ENCODE measurements at regions not wholly inside any gene's neighbourhood (a gene's known extent, or its start where the extent isn't known, plus 50 kb on each side); places are given as distances from the start of the nearest gene placed in this dataset.
"Not testable (repeated sequence)": the region's sequence is repeated elsewhere in the genome, so short reads cannot be mapped to it uniquely, and the experiment has no call there.

DNA sequence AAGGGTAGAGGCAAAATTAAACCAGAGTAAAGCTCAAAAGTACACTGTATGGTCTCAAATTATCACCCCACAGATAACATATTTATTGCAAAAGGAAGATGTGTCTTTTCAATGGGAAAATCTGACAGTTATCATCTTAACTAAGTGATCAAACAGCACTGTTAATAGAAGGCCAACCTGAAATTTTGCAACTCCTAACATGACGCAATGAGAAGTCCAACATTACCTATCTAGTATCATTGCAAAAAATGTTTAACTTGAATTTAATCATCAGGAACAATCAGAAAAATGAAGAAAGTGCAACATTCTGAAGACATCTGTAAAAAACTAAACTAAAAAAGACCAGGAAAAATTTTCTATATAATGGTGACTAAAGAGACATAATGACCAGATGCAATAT, 156.7 kb upstream of the POGK start:
- intact Hi-C loops (cut with DNase I), result loop anchor here in 1 of 10 donors (10.0 kb wide), 1 partner anchor 58 kb away; no protein-coding TSS in a partner anchor
- Histone ChIP-seq H3K4me1 (no peaks in the 10 kb centered on the region), H3K4me3 (no peak overlapping the region), H3K36me3 (no peaks in the 10 kb centered on the region), H3K9me3 (peaks cover 0 to 19% (median 4%) of the 10 kb centered on the region in 11 donors), H3K27me3 (no peaks in the 10 kb centered on the region), H3K27ac (no peak overlapping the region)
- no peak for TF ChIP-seq CTCF (IDR thresholded peaks at IDR 0.05)
- DNase-seq (no peak), ATAC-seq (no peak)
- WGBS, 2 donors, result 93 to 96% methylated on average over 1 of the region's 1 CpG

GRCh38 chr1:166684669-166685068, 154.6 kb upstream of the POGK start:
- not testable (repeated sequence) for H3K4me3 ChIP-seq, H3K36me3 ChIP-seq, H3K27ac ChIP-seq, DNase-seq, H3K27me3 ChIP-seq, H3K4me1 ChIP-seq, ATAC-seq
- peaks cover 0 to 19% (median 4%) of the 10 kb centered on the region in 11 donors for H3K9me3 ChIP-seq
- intact Hi-C loops (cut with DNase I), result loop anchor here in 1 of 10 donors (10.0 kb wide), 1 partner anchor 60 kb away; no protein-coding TSS in a partner anchor

DNA sequence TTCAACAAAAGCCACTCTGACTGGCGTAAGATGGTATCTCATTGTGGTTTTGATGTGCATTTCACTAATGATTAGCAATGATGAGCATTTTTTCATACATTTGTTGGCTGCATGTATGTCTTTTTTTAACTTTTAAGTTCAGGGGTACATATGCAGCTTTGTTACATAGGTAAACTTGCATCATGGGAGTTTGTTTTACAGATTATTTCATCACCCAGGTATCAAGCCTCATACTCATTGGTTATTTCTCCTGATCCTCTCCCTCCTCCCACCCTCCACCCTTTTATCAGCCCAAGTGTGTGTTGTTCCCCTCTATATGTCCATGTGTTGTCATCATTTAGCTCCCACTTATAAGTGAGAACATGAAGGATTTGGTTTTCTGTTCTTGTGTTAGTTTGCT, 154.1 kb upstream of the POGK start:
- ATAC-seq (no peak), DNase-seq (no peak)
- intact Hi-C loops (cut with DNase I), result loop anchor here in 1 of 10 donors (10.0 kb wide), 1 partner anchor 60 kb away; no protein-coding TSS in a partner anchor

DNA sequence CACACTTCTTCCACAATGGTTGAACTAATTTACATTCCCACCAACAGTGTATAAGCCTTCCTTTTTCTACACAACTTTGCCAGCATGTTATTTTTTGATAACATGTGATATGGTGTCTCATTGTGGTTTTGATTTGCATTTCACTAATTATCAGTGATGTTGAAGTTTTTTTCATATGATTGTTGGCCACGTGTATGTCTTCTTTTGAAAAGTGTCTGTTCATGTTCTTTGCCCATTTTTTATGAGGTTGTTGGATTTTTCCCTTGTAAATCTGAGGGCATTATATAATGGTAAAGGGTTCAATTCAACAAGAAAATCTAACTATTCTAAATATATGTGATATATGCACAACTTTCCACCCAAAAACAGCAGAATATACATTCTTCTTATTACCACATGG, 153.4 kb upstream of the POGK start:
- H3K27me3 ChIP-seq, DNase-seq, ATAC-seq, H3K4me1 ChIP-seq, H3K27ac ChIP-seq, H3K36me3 ChIP-seq, H3K4me3 ChIP-seq: not testable (repeated sequence)
- WGBS, 2 donors, result 62 to 63% methylated on average over 1 of the region's 1 CpG
- intact Hi-C loops (cut with DNase I), result loop anchor here in 1 of 10 donors (10.0 kb wide), 1 partner anchor 61 kb away; no protein-coding TSS in a partner anchor
- peaks cover 0 to 19% (median 4%) of the 10 kb centered on the region in 11 donors for H3K9me3 ChIP-seq

More for the DNA sequence above, 154.1 kb upstream of the POGK start:
- 55 to 60% methylated on average over 1 of the region's 1 CpG for WGBS, 2 donors
- no peak overlapping the region for H3K4me3 ChIP-seq
- H3K4me1 ChIP-seq, result no peaks in the 10 kb centered on the region
- no peaks in the 10 kb centered on the region for H3K36me3 ChIP-seq
- H3K27me3 ChIP-seq, result no peaks in the 10 kb centered on the region
- TF ChIP-seq CTCF (IDR thresholded peaks at IDR 0.05), result no peak
- peaks cover 0 to 19% (median 4%) of the 10 kb centered on the region in 11 donors for H3K9me3 ChIP-seq
- H3K27ac ChIP-seq, result no peak overlapping the region

DNA sequence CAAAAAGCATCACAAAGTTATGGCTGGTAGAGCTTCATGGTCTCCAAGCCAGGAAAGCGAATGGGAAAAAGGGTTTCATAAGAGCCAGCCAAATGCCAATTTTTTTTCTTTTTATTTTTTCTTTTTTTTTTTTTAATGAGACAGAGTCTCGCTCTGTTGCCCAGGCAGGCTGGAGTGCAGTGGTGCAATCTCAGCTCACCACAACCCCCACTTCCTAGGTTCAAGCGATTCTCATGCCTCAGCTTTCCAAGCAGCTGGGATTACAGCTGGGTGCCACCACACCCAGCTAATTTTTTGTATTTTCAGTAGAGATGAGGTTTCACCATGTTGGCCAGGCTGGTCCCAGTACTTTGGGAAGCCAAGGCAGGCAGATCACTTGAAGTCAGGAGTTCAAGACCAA, 148.7 kb upstream of the POGK start:
- intact Hi-C loops (cut with DNase I); H3K27ac ChIP-seq; DNase-seq; H3K4me3 ChIP-seq; H3K36me3 ChIP-seq; H3K4me1 ChIP-seq; ATAC-seq; H3K27me3 ChIP-seq: not testable (repeated sequence)
- H3K9me3 ChIP-seq, result peaks cover 0 to 15% (median 4%) of the 10 kb centered on the region in 11 donors
- 78 to 86% methylated on average over 3 of the region's 3 CpGs for WGBS, 2 donors

- 71 to 83% methylated on average over 3 of the region's 3 CpGs for WGBS, 2 donors
- no peak for TF ChIP-seq CTCF (IDR thresholded peaks at IDR 0.05)
- Histone ChIP-seq H3K4me1 (no peaks in the 10 kb centered on the region), H3K36me3 (no peaks in the 10 kb centered on the region), H3K4me3 (no peak overlapping the region), H3K27me3 (peaks cover 0 to 5% (median 0%) of the 10 kb centered on the region in 7 donors), H3K9me3 (peaks cover 0 to 6% (median 0%) of the 10 kb centered on the region in 11 donors), H3K27ac (no peak overlapping the region)
- intact Hi-C loops (cut with DNase I), result no loop called here
- DNase-seq, result no peak
- no peak for ATAC-seq
Observed at GRCh38 chr1:166691476-166691875, 147.8 kb upstream of the POGK start.

Measured in heart right ventricle (tissue), 16 donors.